ENCODE measurements at regions not wholly inside any gene's neighbourhood (a gene's known extent, or its start where the extent isn't known, plus 50 kb on each side); places are given as distances from the start of the nearest gene placed in this dataset.

GRCh38 chr22:19664406-19664805, 49.9 kb upstream of the SEPTIN5 start:
- WGBS, 2 donors, result 80 to 82% methylated on average over 2 of the region's 2 CpGs
- TF ChIP-seq, protein P1, sequence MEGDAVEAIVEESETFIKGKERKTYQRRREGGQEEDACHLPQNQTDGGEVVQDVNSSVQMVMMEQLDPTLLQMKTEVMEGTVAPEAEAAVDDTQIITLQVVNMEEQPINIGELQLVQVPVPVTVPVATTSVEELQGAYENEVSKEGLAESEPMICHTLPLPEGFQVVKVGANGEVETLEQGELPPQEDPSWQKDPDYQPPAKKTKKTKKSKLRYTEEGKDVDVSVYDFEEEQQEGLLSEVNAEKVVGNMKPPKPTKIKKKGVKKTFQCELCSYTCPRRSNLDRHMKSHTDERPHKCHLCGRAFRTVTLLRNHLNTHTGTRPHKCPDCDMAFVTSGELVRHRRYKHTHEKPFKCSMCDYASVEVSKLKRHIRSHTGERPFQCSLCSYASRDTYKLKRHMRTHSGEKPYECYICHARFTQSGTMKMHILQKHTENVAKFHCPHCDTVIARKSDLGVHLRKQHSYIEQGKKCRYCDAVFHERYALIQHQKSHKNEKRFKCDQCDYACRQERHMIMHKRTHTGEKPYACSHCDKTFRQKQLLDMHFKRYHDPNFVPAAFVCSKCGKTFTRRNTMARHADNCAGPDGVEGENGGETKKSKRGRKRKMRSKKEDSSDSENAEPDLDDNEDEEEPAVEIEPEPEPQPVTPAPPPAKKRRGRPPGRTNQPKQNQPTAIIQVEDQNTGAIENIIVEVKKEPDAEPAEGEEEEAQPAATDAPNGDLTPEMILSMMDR (IDR thresholded peaks at IDR 0.05), result no peak
- TF ChIP-seq POLR2A (IDR thresholded peaks at IDR 0.05), result no peak
- no peak overlapping the region for H3K4me3 ChIP-seq (ENCODE audit: low read depth, poor library complexity, severe bottlenecking)
- DNase-seq (ENCODE audit: low spot score in 2 of 2), result no peak
- intact Hi-C loops (cut with DNase I; ENCODE audit: low total_unique reads), result no loop called here

Data from lower leg skin (tissue), 4 donors.